ENCODE measurements at regions not wholly inside any gene's neighbourhood (a gene's known extent, or its start where the extent isn't known, plus 50 kb on each side); places are given as distances from the start of the nearest gene placed in this dataset.

DNA sequence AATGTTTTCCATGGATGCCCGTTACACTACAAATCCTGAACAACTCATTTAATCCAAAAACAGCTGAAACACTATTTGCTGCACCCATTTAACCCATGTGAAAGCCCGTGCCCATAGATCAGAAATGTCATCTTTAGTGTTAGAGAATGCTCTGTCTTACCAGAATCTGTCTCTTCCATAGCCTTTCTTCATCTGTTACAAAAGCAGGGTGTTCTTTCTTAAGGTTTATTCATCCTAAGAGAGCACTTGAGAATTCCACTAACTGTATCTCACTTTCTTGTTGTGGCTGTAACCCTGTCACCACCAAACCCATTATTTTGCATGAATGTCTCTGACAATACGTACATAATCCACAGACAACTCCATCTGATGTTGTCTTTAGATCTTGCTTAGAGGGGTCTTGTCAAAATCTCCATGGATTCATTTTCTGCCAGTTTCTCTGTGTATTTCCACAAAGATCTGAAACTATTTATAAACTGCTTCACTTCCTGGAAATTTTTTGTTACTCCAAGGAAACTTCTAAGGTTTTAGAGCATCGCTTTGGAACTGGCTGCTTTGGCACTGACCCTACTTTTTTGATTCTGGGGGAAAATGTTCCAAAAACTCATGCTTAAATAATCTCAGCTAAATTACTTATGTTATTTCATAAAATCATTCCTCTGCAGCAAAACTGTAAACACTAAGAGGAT, 167.8 kb upstream of the CCDC54 start:
- TF ChIP-seq CTCF (IDR thresholded peaks at IDR 0.05; ENCODE audit: low read depth, low read length, missing input control) (no peak), FOXA1 (IDR thresholded peaks at IDR 0.05) (no peak)

Data from liver (tissue), 2 donors.